Ramos (cell line): ENCODE measurements at regions not wholly inside any gene's neighbourhood (a gene's known extent, or its start where the extent isn't known, plus 50 kb on each side); places are given as distances from the start of the nearest gene placed in this dataset.

Experiments
- in situ Hi-C: fragments of 300-500 bp; cut with MboI; formaldehyde crosslinking; loops from one replicate; pipeline ENCODE4 v1.14.3; 2022; ENCODE audit warnings: low sequenced_read_pairs; ENCODE audit not compliant: unreplicated experiment

DNA sequence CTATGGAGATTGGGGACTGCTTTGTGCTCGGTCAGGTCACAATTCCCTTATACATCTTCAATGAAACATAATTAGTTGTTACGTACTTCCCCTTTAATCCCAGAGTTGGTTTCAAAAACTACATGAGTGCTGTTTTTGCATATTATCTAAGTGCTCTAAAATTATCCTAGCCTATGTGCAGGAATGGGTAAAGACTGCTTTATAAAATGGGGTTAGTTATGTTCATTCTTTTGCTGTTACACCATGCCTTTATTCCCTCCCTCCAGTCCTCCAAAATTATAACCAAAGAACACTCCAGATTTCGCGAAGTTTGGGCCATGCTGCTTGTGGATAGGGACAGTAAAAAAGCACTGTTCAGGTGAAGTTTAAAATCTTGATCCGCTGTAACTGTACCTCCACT, 173.9 kb upstream of the SNX7 start:
- in situ Hi-C loops: no loop called here

- in situ Hi-C loops: no loop called here
Observed at GRCh38 chr1:98482611-98483010, 178.9 kb upstream of the SNX7 start.

DNA sequence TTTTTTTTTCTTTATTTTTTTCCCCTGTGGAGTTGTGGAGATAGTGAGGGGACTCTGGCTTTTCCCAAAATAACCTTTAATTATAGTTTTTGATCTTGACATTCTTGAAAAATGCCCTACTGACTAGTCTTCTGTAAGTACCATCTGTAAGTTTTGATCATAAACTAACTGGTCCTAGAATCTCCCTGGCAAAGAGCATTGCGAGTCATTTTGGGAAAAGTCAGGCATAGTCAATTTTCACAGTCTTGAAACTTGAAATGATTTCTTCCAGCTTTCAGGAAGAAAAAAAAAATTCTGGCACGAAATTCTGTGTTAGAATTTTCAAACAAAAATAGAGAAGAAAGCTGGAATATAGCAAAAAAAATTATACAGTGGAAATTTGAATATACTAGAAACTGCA, 181.2 kb upstream of the SNX7 start:
- in situ Hi-C loops: no loop called here

GRCh38 chr1:98478121-98478520, 183.4 kb upstream of the SNX7 start:
- in situ Hi-C loops: no loop called here

- in situ Hi-C loops: no loop called here
Observed at GRCh38 chr1:98472878-98473277, 188.6 kb upstream of the SNX7 start.

DNA sequence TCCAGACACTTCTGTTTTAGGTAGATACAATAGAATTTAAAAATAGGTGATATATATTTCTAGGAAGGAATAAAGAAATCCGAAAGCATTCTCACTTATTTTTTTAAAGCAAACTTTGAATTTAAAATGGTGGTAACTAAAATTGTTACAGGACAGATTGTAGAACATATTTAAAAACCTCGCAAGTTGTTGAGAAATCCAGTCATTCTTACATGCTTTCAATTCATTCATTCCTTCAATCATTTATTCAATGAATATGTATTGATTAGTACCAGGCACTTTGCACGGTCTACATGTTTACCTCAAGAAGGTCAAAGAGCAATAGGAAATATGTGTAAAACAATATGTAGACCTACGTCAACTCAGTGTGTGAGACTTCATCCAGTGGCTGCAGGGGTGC, 189.9 kb upstream of the SNX7 start:
- in situ Hi-C loops: no loop called here

GRCh38 chr1:98468111-98468717, 193.3 kb upstream of the SNX7 start:
- in situ Hi-C loops: no loop called here

DNA sequence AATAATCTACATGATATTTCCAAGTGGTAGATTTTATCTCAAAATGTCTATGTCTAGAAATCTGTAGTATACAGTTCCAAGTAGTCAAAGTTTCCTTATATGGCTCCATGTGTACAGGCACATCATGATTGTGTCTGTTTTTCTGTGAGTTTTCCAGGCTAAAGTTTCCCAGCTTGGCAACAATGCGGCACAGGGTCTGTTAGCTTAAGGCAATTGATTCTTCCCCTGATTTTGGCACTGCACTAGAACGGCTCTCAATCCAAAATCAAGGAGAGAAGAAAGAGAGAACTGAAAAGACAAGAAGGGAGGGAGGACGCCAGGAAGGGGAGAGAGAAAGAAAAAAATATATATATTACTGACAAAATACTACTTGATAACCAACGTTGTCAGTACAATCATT, 193.9 kb upstream of the SNX7 start:
- in situ Hi-C loops: no loop called here

DNA sequence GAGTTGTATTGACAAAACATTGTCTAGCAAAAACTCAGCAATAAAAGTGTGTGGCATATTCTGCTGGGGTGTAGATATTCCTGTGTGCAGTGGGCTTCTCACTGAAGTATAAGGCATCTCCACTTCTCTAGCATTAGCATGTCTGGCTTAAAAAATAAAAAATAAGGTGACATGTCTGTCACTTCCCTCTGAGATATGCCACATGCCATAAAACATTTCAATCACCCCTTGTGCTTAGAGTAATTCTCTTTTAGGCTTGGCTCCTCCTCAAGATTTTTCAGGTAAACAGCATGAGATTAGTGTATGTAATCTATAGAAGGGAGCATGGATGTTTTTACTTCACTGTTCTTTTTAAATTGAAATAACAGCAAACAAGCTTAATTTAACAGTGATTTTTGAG, 194.4 kb upstream of the SNX7 start:
- in situ Hi-C loops: no loop called here

GRCh38 chr1:98461873-98462385, 199.6 kb upstream of the SNX7 start:
- in situ Hi-C loops: no loop called here

DNA sequence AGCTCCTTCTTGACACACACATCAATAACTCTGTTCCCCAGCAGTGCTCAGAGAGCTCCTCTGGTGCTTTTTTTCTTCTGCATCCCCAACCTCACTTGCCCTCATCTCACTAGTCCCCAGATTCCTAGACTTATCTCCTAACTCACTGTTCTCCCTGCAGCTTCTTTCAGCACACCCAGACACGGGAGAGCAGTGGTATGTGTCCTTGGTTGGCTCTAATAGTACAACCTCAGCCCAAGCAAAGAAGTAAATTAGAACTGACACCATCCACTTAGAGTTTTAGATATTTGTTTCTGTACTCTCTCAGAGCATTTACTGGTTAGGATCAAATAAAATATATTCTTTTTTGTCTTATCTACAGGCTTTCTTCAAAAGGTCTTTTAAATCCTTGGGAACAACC, 201.4 kb upstream of the SNX7 start:
- in situ Hi-C loops: no loop called here

GRCh38 chr1:98459486-98459870, 202.0 kb upstream of the SNX7 start:
- in situ Hi-C loops: no loop called here

GRCh38 chr1:98458511-98459485, 202.7 kb upstream of the SNX7 start:
- in situ Hi-C loops: no loop called here

- in situ Hi-C loops: no loop called here
Observed at GRCh38 chr1:98457248-98457647, 204.3 kb upstream of the SNX7 start.

DNA sequence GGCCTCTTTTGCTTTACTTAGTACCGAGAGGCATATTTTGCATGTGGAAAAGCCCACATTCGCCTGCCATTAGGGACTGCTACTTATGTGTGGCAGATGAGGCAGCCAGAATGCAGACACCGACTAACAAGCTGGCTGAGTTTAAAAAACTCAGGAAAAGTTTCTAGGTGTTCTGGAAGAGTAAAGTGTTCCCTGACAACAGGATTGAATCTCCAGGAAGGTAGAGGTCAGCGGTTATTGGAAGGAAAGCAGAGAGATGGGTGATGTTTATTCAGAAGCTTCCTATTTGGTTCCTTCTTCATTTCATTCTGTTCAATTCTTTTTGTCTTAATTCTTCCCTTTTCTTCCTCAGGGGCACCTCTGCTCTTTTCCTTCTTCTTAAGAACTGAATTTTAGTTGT, 206.9 kb upstream of the SNX7 start:
- in situ Hi-C loops: no loop called here

DNA sequence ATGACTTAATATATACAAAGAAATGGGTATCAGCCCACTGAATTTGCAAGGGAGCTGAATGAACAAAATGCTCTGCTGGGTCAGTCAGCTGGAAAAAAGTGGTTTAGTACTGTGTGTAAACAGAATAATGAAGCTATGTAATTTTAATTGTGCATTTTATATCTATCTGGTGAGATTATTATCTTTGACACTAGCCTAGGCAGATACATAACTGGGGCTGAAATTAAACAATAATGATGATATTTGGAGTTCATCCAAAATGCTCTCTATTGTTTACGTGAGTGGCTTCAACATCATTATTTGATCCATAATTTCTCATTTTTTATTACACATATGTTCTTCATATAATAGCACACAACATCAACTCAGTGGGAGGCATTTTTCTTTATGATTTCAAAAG, 208.5 kb upstream of the SNX7 start:
- in situ Hi-C loops: no loop called here

GRCh38 chr1:98452162-98452561, 209.4 kb upstream of the SNX7 start:
- in situ Hi-C loops: no loop called here

DNA sequence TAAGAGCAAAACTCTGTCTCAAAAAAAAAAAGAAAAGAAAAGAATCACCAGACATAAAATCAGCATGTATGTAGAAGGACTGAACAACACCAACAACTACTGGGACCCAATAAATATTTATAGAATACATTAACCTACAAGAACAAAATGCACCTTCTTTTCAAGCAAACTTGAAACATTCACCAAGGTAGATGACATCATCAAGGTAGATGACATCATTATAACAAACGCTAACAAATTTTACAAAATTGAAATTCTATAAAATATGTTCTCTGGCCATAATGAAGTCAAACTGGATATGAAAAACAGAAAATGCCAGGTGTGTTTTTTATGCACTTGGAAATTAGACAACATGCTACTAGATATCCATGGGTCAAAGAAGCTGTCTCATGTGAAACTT, 220.2 kb upstream of the SNX7 start:
- in situ Hi-C loops: no loop called here

GRCh38 chr1:98439471-98439870, 222.1 kb upstream of the SNX7 start:
- in situ Hi-C loops: no loop called here

GRCh38 chr1:98437540-98437939, 224.0 kb upstream of the SNX7 start:
- in situ Hi-C loops: no loop called here

GRCh38 chr1:98437011-98437410, 224.5 kb upstream of the SNX7 start:
- in situ Hi-C loops: no loop called here
